SK-N-SH treated with all-trans-retinoic acid at 6 μM for 48 hours (cell line): ENCODE measurements at regions not wholly inside any gene's neighbourhood (a gene's known extent, or its start where the extent isn't known, plus 50 kb on each side); places are given as distances from the start of the nearest gene placed in this dataset.

Source experiments
- ATAC-seq: fragments of 200-7000 bp; cut with Tn5 transposase; 3 replicates; pipeline ENCODE4 v1.9.1; 2020; ENCODE audit warnings: mild to moderate bottlenecking, moderate library complexity
- BACH2 ChIP-seq: fragments of 250-450 bp; sonication (Bioruptor Pico); IDR thresholded peaks from 2 replicates; pipeline ENCODE4 v1.9.0; 2021; ENCODE audit warnings: mild to moderate bottlenecking, borderline replicate concordance
- CREB5 ChIP-seq: fragments of 250-450 bp; sonication (Bioruptor Pico); IDR thresholded peaks from 2 replicates; pipeline ENCODE4 v1.5.1; 2020; ENCODE audit warnings: low read depth, mild to moderate bottlenecking, moderate library complexity
- CSDC2 ChIP-seq: fragments of 250-450 bp; sonication (Bioruptor Pico); IDR thresholded peaks from 2 replicates; pipeline ENCODE4 v1.5.0; 2020; ENCODE audit warnings: mild to moderate bottlenecking, moderate library complexity
- CSRNP3 ChIP-seq: fragments of 250-450 bp; sonication (Bioruptor Pico); IDR thresholded peaks from 2 replicates; pipeline ENCODE4 v1.5.1; 2021; ENCODE audit warnings: mild to moderate bottlenecking, moderate library complexity
- GLIS3 ChIP-seq: fragments of 250-450 bp; sonication (Bioruptor Pico); IDR thresholded peaks from 2 replicates; pipeline ENCODE4 v1.5.0; 2020; ENCODE audit warnings: mild to moderate bottlenecking, moderate library complexity
- ISL1 ChIP-seq: fragments of 250-450 bp; sonication (Bioruptor Pico); IDR thresholded peaks from 2 replicates; pipeline ENCODE4 v2.1.2; 2022; ENCODE audit warnings: mild to moderate bottlenecking, moderate library complexity
- OSR1 ChIP-seq: fragments of 250-450 bp; sonication (Bioruptor Pico); IDR thresholded peaks from 2 replicates; pipeline ENCODE4 v1.8.0; 2022; ENCODE audit warnings: moderate library complexity, mild to moderate bottlenecking, inconsistent platforms
- POU6F1 ChIP-seq: fragments of 250-450 bp; sonication (Bioruptor Pico); IDR thresholded peaks from 2 replicates; pipeline ENCODE4 v1.8.0; 2021; ENCODE audit warnings: low read depth, mild to moderate bottlenecking, moderate library complexity, borderline replicate concordance
- PPARA ChIP-seq: fragments of 250-450 bp; sonication (Bioruptor Pico); IDR thresholded peaks from 2 replicates; pipeline ENCODE4 v1.5.0; 2020; ENCODE audit warnings: mild to moderate bottlenecking, borderline replicate concordance
- RARB ChIP-seq: fragments of 250-450 bp; sonication (Bioruptor Pico); IDR thresholded peaks from 2 replicates; pipeline ENCODE4 v1.8.0; 2021; ENCODE audit warnings: mild to moderate bottlenecking, moderate library complexity
- SNAI2 ChIP-seq: fragments of 250-450 bp; sonication (Bioruptor Pico); IDR thresholded peaks from 2 replicates; pipeline ENCODE4 v1.5.0; 2020; ENCODE audit warnings: mild to moderate bottlenecking, moderate library complexity
- TCF4 ChIP-seq: fragments of 250-450 bp; sonication (Bioruptor Pico); IDR thresholded peaks from 2 replicates; pipeline ENCODE4 v1.8.0; 2021; ENCODE audit warnings: mild to moderate bottlenecking, moderate library complexity, borderline replicate concordance
- TOX ChIP-seq: fragments of 250-450 bp; sonication (Bioruptor Pico); IDR thresholded peaks from 2 replicates; pipeline ENCODE4 v1.8.0; 2021; ENCODE audit warnings: mild to moderate bottlenecking, moderate library complexity, borderline replicate concordance
- TSHZ2 ChIP-seq: fragments of 250-450 bp; sonication (Bioruptor Pico); IDR thresholded peaks from 2 replicates; pipeline ENCODE4 v1.5.0; 2020; ENCODE audit warnings: mild to moderate bottlenecking, moderate library complexity
- ZC3H10 ChIP-seq: fragments of 250-450 bp; sonication (Bioruptor Pico); IDR thresholded peaks from 2 replicates; pipeline ENCODE4 v1.5.1; 2021; ENCODE audit warnings: mild to moderate bottlenecking, moderate library complexity
- ZFP30 ChIP-seq: fragments of 450-650 bp; formaldehyde crosslinking; IDR thresholded peaks from 2 replicates; pipeline ENCODE4 v1.5.0; 2022; ENCODE audit warnings: mild to moderate bottlenecking, moderate library complexity
- ZNF565 ChIP-seq: fragments of 450-650 bp; formaldehyde crosslinking; conservative IDR thresholded peaks from 2 replicates; pipeline ENCODE4 v1.5.0; 2020; ENCODE audit warnings: low read depth, mild to moderate bottlenecking, moderate library complexity
- ZNF70 ChIP-seq: fragments of 450-650 bp; formaldehyde crosslinking; IDR thresholded peaks from 2 replicates; pipeline ENCODE4 v1.5.0; 2020; ENCODE audit warnings: mild to moderate bottlenecking, moderate library complexity
- ZNF8 ChIP-seq: fragments of 450-650 bp; formaldehyde crosslinking; IDR thresholded peaks from 2 replicates; pipeline ENCODE4 v1.5.0; 2020; ENCODE audit warnings: mild to moderate bottlenecking, moderate library complexity

GRCh38 chr10:78768041-78768835 lies 300.5 kb upstream of the ZMIZ1 start:
- TF ChIP-seq TSHZ2 (CRISPR knock-in tag): no peak
- no peak; the same call in 2 of the 3 replicates for ATAC-seq

- ATAC-seq: no peak
- TF ChIP-seq ZC3H10 (CRISPR knock-in tag) (no peak), CREB5 (CRISPR knock-in tag) (no peak), BACH2 (CRISPR knock-in tag) (no peak), ZFP30 (no peak), TOX (CRISPR knock-in tag) (no peak), ISL1 (CRISPR knock-in tag) (no peak), ZNF8 (CRISPR knock-in tag) (no peak), ZNF70 (CRISPR knock-in tag) (no peak), SNAI2 (CRISPR knock-in tag) (no peak), TSHZ2 (CRISPR knock-in tag) (no peak), PPARA (CRISPR knock-in tag) (no peak), GLIS3 (CRISPR knock-in tag) (no peak), CSDC2 (CRISPR knock-in tag) (no peak), POU6F1 (CRISPR knock-in tag) (no peak), CSRNP3 (no peak), TCF4 (CRISPR knock-in tag) (no peak)
Observed at GRCh38 chr10:78768876-78769275, 299.9 kb upstream of the ZMIZ1 start.

GRCh38 chr10:78769526-78769925 lies 299.2 kb upstream of the ZMIZ1 start:
- TF ChIP-seq CSRNP3 (no peak), ZNF565 (CRISPR knock-in tag) (no peak), PPARA (CRISPR knock-in tag) (no peak), POU6F1 (CRISPR knock-in tag) (no peak), ZC3H10 (CRISPR knock-in tag) (no peak), RARB (CRISPR knock-in tag) (no peak), SNAI2 (CRISPR knock-in tag) (no peak), OSR1 (CRISPR knock-in tag) (no peak), CSDC2 (CRISPR knock-in tag) (no peak), ZNF70 (CRISPR knock-in tag) (no peak)
- ATAC-seq: no peak
